Neural progenitor cell (in vitro differentiated cells): ENCODE measurements at regions not wholly inside any gene's neighbourhood (a gene's known extent, or its start where the extent isn't known, plus 50 kb on each side); places are given as distances from the start of the nearest gene placed in this dataset.

ENCODE experiments used
- DNase-seq: peaks from one replicate; pipeline ENCODE4 v3.0.0-alpha.2; 2016; ENCODE audit warnings: low spot score
- H2AFZ ChIP-seq: fragments of 200-600 bp; sonication (generic); replicated peaks from 2 replicates; pipeline ENCODE4 v1.6.1; 2016; ENCODE audit warnings: antibody characterized with exemption
- H3F3A ChIP-seq: fragments of 200-600 bp; sonication (generic); 2 replicates; pipeline ENCODE4 v1.6.1; 2016; ENCODE audit warnings: antibody characterized with exemption, low read depth
- H3K27ac ChIP-seq: fragments of 200-600 bp; sonication (generic); 2 replicates; pipeline ENCODE4 v1.5.1; 2016; ENCODE audit warnings: mild to moderate bottlenecking
- H3K27me3 ChIP-seq: fragments of 200-600 bp; sonication (generic); 2 replicates; pipeline ENCODE4 v1.6.1; 2016; ENCODE audit warnings: mild to moderate bottlenecking, moderate library complexity
- H3K36me3 ChIP-seq: fragments of 200-600 bp; sonication (generic); 2 replicates; pipeline ENCODE4 v1.5.1; 2016
- H3K4me1 ChIP-seq: fragments of 200-600 bp; sonication (generic); 2 replicates; pipeline ENCODE4 v1.6.1; 2016; ENCODE audit warnings: mixed run types
- H3K4me2 ChIP-seq: fragments of 200-600 bp; sonication (generic); 2 replicates; pipeline ENCODE4 v1.6.1; 2016
- H3K4me3 ChIP-seq: fragments of 200-600 bp; sonication (generic); 2 replicates; pipeline ENCODE4 v1.5.1; 2016
- H3K79me2 ChIP-seq: fragments of 200-600 bp; sonication (generic); 2 replicates; pipeline ENCODE4 v1.6.1; 2016; ENCODE audit warnings: low read depth
- H3K9ac ChIP-seq: fragments of 200-600 bp; sonication (generic); 2 replicates; pipeline ENCODE4 v1.6.1; 2016
- H3K9me3 ChIP-seq: fragments of 200-600 bp; sonication (generic); 2 replicates; pipeline ENCODE4 v1.5.1; 2016; ENCODE audit warnings: low read depth
- H4K20me1 ChIP-seq: fragments of 200-600 bp; sonication (generic); 2 replicates; pipeline ENCODE4 v1.6.1; 2016; ENCODE audit warnings: low read depth
- H3K27ac Mint-ChIP-seq: 3 replicates; pipeline ENCODE4 v1.8.0; 2021; ENCODE audit warnings: mixed read lengths
- H3K27me3 Mint-ChIP-seq: 2 replicates; pipeline ENCODE4 v1.8.0; 2022; ENCODE audit warnings: low read depth, mild to moderate bottlenecking, inconsistent platforms, moderate library complexity, mixed read lengths; ENCODE audit not compliant: insufficient read depth
- H3K36me3 Mint-ChIP-seq: 3 replicates; pipeline ENCODE4 v1.8.0; 2021; ENCODE audit warnings: mixed read lengths
- H3K4me1 Mint-ChIP-seq: 3 replicates; pipeline ENCODE4 v1.8.0; 2021; ENCODE audit warnings: mixed read lengths
- H3K4me3 Mint-ChIP-seq: 3 replicates; pipeline ENCODE4 v1.8.0; 2021; ENCODE audit warnings: mild to moderate bottlenecking, moderate library complexity, mixed read lengths
- H3K9me3 Mint-ChIP-seq: 3 replicates; pipeline ENCODE4 v1.8.0; 2020; ENCODE audit warnings: mixed read lengths
- EZH2 ChIP-seq: fragments of 200-600 bp; sonication (generic); IDR thresholded peaks from 2 replicates; pipeline ENCODE4 v1.6.1; 2017; ENCODE audit warnings: antibody characterized with exemption, mild to moderate bottlenecking, moderate library complexity
- EZH2phosphoT487 ChIP-seq: fragments of 200-600 bp; sonication (generic); IDR thresholded peaks from 2 replicates; pipeline ENCODE4 v1.6.1; 2017; ENCODE audit warnings: antibody characterized with exemption
- TF ChIP-seq, protein P1 (sequence below): fragments of 200-600 bp; sonication (generic); IDR thresholded peaks from 2 replicates; pipeline ENCODE4 v1.5.1; 2017; ENCODE audit warnings: antibody characterized with exemption, mild to moderate bottlenecking

DNA sequence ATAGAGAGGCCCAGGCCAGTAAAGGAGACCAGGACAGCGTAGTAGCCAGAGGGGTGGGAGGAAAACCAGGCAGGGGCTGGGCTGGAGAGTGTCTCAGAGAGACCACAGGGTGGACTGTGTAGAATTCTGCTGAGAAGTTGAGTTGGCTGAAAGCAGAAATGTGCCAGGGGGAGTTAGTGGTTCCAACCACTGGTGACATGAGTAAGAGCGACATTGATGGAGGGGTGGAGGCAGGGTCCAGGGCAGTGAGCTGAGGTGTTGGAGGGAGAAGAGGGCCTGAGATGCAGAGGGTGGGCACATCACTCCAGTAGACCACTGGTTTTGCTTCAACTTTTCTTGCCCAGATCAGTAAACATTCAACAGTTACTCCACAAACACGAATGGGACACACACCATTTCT is 106.5 kb downstream of the ASB7 start:
- H3K4me1 Mint-ChIP-seq, result no peaks in the 10 kb centered on the region
- H3K36me3 Mint-ChIP-seq, result peaks cover 4% of the 10 kb centered on the region
- H3F3A ChIP-seq, result no peaks in the 10 kb centered on the region
- no peak overlapping the region for H2AFZ ChIP-seq
- H3K27ac ChIP-seq, result no peak overlapping the region
- no peaks in the 10 kb centered on the region for H3K4me1 ChIP-seq
- H3K79me2 ChIP-seq, result no peaks in the 10 kb centered on the region
- no peaks in the 10 kb centered on the region for H4K20me1 ChIP-seq
- H3K4me2 ChIP-seq, result no peak overlapping the region
- H3K27me3 Mint-ChIP-seq, result peaks cover 20% of the 10 kb centered on the region
- no peaks in the 10 kb centered on the region for H3K27me3 ChIP-seq
- H3K9me3 Mint-ChIP-seq, result peaks cover 19% of the 10 kb centered on the region
- H3K36me3 ChIP-seq, result no peaks in the 10 kb centered on the region
- no peak for DNase-seq
- no peak overlapping the region for H3K4me3 ChIP-seq
- H3K9me3 ChIP-seq, result no peaks in the 10 kb centered on the region
- no peak overlapping the region for H3K4me3 Mint-ChIP-seq
- no peak overlapping the region for H3K9ac ChIP-seq
- no peak overlapping the region for H3K27ac Mint-ChIP-seq
- TF ChIP-seq, protein P1, sequence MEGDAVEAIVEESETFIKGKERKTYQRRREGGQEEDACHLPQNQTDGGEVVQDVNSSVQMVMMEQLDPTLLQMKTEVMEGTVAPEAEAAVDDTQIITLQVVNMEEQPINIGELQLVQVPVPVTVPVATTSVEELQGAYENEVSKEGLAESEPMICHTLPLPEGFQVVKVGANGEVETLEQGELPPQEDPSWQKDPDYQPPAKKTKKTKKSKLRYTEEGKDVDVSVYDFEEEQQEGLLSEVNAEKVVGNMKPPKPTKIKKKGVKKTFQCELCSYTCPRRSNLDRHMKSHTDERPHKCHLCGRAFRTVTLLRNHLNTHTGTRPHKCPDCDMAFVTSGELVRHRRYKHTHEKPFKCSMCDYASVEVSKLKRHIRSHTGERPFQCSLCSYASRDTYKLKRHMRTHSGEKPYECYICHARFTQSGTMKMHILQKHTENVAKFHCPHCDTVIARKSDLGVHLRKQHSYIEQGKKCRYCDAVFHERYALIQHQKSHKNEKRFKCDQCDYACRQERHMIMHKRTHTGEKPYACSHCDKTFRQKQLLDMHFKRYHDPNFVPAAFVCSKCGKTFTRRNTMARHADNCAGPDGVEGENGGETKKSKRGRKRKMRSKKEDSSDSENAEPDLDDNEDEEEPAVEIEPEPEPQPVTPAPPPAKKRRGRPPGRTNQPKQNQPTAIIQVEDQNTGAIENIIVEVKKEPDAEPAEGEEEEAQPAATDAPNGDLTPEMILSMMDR, result no peak
- no peak for TF ChIP-seq EZH2
- TF ChIP-seq EZH2phosphoT487, result no peak

DNA sequence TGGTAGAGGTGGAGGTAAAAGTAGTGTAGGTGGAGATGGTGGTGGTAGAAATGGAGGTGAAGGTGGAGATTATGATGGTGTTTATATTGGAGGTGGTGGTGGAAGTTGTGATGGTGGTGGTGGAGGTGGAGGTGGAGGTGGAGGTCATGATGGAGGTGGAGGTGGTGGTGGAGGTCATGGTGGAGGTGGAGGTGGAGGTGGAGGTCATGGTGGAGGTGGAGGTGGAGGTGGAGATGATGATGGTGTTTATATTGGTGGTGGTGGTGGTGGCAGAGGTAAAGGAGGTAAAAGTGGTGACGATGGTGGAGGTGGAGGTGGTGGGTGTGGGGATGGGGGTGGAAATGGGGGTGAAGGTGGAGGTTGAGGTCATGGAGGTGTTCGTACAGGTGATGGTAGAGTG is 107.8 kb downstream of the ASB7 start:
- Mint-ChIP-seq H3K4me1 (peaks cover 9% of the 10 kb centered on the region), H3K27ac (peak overlapping the region; percentile 24), H3K9me3 (peaks cover 19% of the 10 kb centered on the region), H3K27me3 (peaks cover 18% of the 10 kb centered on the region), H3K36me3 (peaks cover 4% of the 10 kb centered on the region), H3K4me3 (no peak overlapping the region)
- Histone ChIP-seq H3K4me3 (no peak overlapping the region), H4K20me1 (no peaks in the 10 kb centered on the region), H3K27ac (no peak overlapping the region), H3K27me3 (no peaks in the 10 kb centered on the region), H3F3A (no peaks in the 10 kb centered on the region), H2AFZ (no peak overlapping the region), H3K4me2 (no peak overlapping the region), H3K9ac (no peak overlapping the region), H3K36me3 (no peaks in the 10 kb centered on the region), H3K9me3 (no peaks in the 10 kb centered on the region), H3K4me1 (no peaks in the 10 kb centered on the region), H3K79me2 (no peaks in the 10 kb centered on the region)
- no peak for DNase-seq
- no peak for TF ChIP-seq EZH2
- TF ChIP-seq, protein P1, result no peak
- TF ChIP-seq EZH2phosphoT487, result no peak

- H3K27me3 ChIP-seq, result no peaks in the 10 kb centered on the region
- H3F3A ChIP-seq, result no peaks in the 10 kb centered on the region
- H3K36me3 ChIP-seq, result no peaks in the 10 kb centered on the region
- H3K27ac ChIP-seq, result no peak overlapping the region
- Mint-ChIP-seq H3K36me3 (peaks cover 4% of the 10 kb centered on the region), H3K27me3 (peaks cover 18% of the 10 kb centered on the region), H3K4me3 (no peak overlapping the region), H3K9me3 (peaks cover 19% of the 10 kb centered on the region), H3K4me1 (peaks cover 10% of the 10 kb centered on the region), H3K27ac (no peak overlapping the region)
- H3K4me2 ChIP-seq, result no peak overlapping the region
- H3K79me2 ChIP-seq, result no peaks in the 10 kb centered on the region
- DNase-seq, result no peak
- no peak overlapping the region for H2AFZ ChIP-seq
- no peak overlapping the region for H3K9ac ChIP-seq
- no peaks in the 10 kb centered on the region for H3K4me1 ChIP-seq
- no peak overlapping the region for H3K4me3 ChIP-seq
- no peaks in the 10 kb centered on the region for H3K9me3 ChIP-seq
- no peaks in the 10 kb centered on the region for H4K20me1 ChIP-seq
- TF ChIP-seq EZH2phosphoT487, result no peak
- TF ChIP-seq, protein P1, result no peak
- TF ChIP-seq EZH2, result no peak
Measured at GRCh38 chr15:100710744-100711515, 108.5 kb downstream of the ASB7 start.
